Peyer's patch (tissue), 4 donors: ENCODE measurements at regions not wholly inside any gene's neighbourhood (a gene's known extent, or its start where the extent isn't known, plus 50 kb on each side); places are given as distances from the start of the nearest gene placed in this dataset.

Experiments
- DNase-seq, 3 donors: peaks; one replicate each; pipeline ENCODE4 v3.0.0-alpha.2; 2017 to 2019
- H3K27ac ChIP-seq, 4 donors: fragments of 200-600 bp; sonication (generic); one replicate each; pipeline ENCODE4 v1.5.1; 2016 to 2019
- H3K27me3 ChIP-seq, 2 donors: fragments of 200-600 bp; sonication (generic); one replicate each; pipeline ENCODE4 v1.5.1; 2019
- H3K36me3 ChIP-seq, 3 donors: fragments of 200-600 bp; sonication (generic); one replicate each; pipeline ENCODE4 v1.5.1; 2016 to 2019
- H3K4me1 ChIP-seq, 4 donors: fragments of 200-600 bp; sonication (generic); one replicate each; pipeline ENCODE4 v1.5.1; 2016 to 2019
- H3K4me3 ChIP-seq, 4 donors: fragments of 200-600 bp; sonication (generic); 1 replicate in 3 of 4; 2 replicates in 1 of 4; pipeline ENCODE4 v1.5.1; 2016 to 2019; ENCODE audit warnings: mild to moderate bottlenecking in 1 of 4
- H3K9me3 ChIP-seq, 4 donors: fragments of 200-600 bp; sonication (generic); one replicate each; pipeline ENCODE4 v1.5.1; 2016 to 2019; ENCODE audit warnings: mild to moderate bottlenecking in 1 of 4
- CTCF ChIP-seq, 6 experiments: fragments of 450-650 bp in 4 of 6; fragments of 200-600 bp in 2 of 6; sonication (generic) in 1 of 6; IDR thresholded peaks; one replicate each; pipeline ENCODE4 v1.5.1; 2017 to 2019; ENCODE audit warnings: antibody characterized with exemption in 6 of 6, mild to moderate bottlenecking in 3 of 6, moderate library complexity in 1 of 6
- POLR2A ChIP-seq, 2 donors: fragments of 450-650 bp; IDR thresholded peaks; one replicate each; pipeline ENCODE4 v1.5.1; 2017; ENCODE audit warnings: antibody characterized with exemption in 2 of 2, mild to moderate bottlenecking in 2 of 2, moderate library complexity in 2 of 2

GRCh38 chr2:118223992-118224894 is 136.0 kb downstream of the INSIG2 start:
- Histone ChIP-seq H3K4me1 (peaks cover 0 to 15% (median 6%) of the 10 kb centered on the region in 4 donors), H3K27ac (peak overlapping the region in 1 of 4 donors; percentile 22), H3K36me3 (no peaks in the 10 kb centered on the region), H3K27me3 (peaks cover 0 to 35% of the 10 kb centered on the region in 2 donors), H3K4me3 (peak overlapping the region; percentile 41 to 59 (median 50)), H3K9me3 (no peaks in the 10 kb centered on the region)
- DNase-seq = peak; percentile 33 to 61 (median 58)
- TF ChIP-seq POLR2A (IDR thresholded peaks at IDR 0.05) (no peak), CTCF (IDR thresholded peaks at IDR 0.05) (no peak)

- H3K27ac ChIP-seq = peak overlapping the region in 1 of 4 donors; percentile 22
- no peak for DNase-seq
- peaks cover 0 to 15% (median 6%) of the 10 kb centered on the region in 4 donors for H3K4me1 ChIP-seq
- peaks cover 0 to 35% of the 10 kb centered on the region in 2 donors for H3K27me3 ChIP-seq
- peak overlapping the region; percentile 41 to 59 (median 50) for H3K4me3 ChIP-seq
- TF ChIP-seq POLR2A (IDR thresholded peaks at IDR 0.05) (no peak), CTCF (IDR thresholded peaks at IDR 0.05) (no peak)
- no peaks in the 10 kb centered on the region for H3K36me3 ChIP-seq
- no peaks in the 10 kb centered on the region for H3K9me3 ChIP-seq
Observed at GRCh38 chr2:118223511-118223991, 135.3 kb downstream of the INSIG2 start.

- Histone ChIP-seq H3K9me3 (no peaks in the 10 kb centered on the region), H3K4me3 (no peak overlapping the region), H3K36me3 (no peaks in the 10 kb centered on the region), H3K27ac (no peak overlapping the region), H3K4me1 (peaks cover 0 to 15% (median 6%) of the 10 kb centered on the region in 4 donors), H3K27me3 (peaks cover 0 to 35% of the 10 kb centered on the region in 2 donors)
- no peak for TF ChIP-seq CTCF (IDR thresholded peaks at IDR 0.05)
- no peak for TF ChIP-seq POLR2A (IDR thresholded peaks at IDR 0.05)
- no peak for DNase-seq
Observed at GRCh38 chr2:118222672-118223421, 134.6 kb downstream of the INSIG2 start.

- peaks cover 0 to 15% (median 6%) of the 10 kb centered on the region in 4 donors for H3K4me1 ChIP-seq
- TF ChIP-seq POLR2A (IDR thresholded peaks at IDR 0.05) = no peak
- TF ChIP-seq CTCF (IDR thresholded peaks at IDR 0.05) = no peak
- no peak for DNase-seq
- no peaks in the 10 kb centered on the region for H3K9me3 ChIP-seq
- peaks cover 0 to 35% of the 10 kb centered on the region in 2 donors for H3K27me3 ChIP-seq
- H3K36me3 ChIP-seq = no peaks in the 10 kb centered on the region
- H3K27ac ChIP-seq = no peak overlapping the region
- H3K4me3 ChIP-seq = no peak overlapping the region
Observed at GRCh38 chr2:118222273-118222594, 134.0 kb downstream of the INSIG2 start.

GRCh38 chr2:118221536-118222272 is 133.4 kb downstream of the INSIG2 start:
- no peak for TF ChIP-seq POLR2A (IDR thresholded peaks at IDR 0.05)
- peak; percentile 22 to 74 (median 65) for TF ChIP-seq CTCF (IDR thresholded peaks at IDR 0.05)

More at GRCh38 chr2:118221536-118222272, 133.4 kb downstream of the INSIG2 start:
- no peak overlapping the region for H3K4me3 ChIP-seq
- peaks cover 0 to 15% (median 6%) of the 10 kb centered on the region in 4 donors for H3K4me1 ChIP-seq
- DNase-seq = peak in 1 of 3 donors; percentile 61
- H3K27ac ChIP-seq = no peak overlapping the region
- no peaks in the 10 kb centered on the region for H3K9me3 ChIP-seq
- H3K27me3 ChIP-seq = peaks cover 0 to 35% of the 10 kb centered on the region in 2 donors
- no peaks in the 10 kb centered on the region for H3K36me3 ChIP-seq
